HG02798 (cell line): ENCODE measurements at regions not wholly inside any gene's neighbourhood (a gene's known extent, or its start where the extent isn't known, plus 50 kb on each side); places are given as distances from the start of the nearest gene placed in this dataset.
"Not testable (repeated sequence)": the region's sequence is repeated elsewhere in the genome, so short reads cannot be mapped to it uniquely, and the experiment has no call there.

Source experiments
- ATAC-seq: cut with Tn5 transposase; IDR thresholded peaks from one replicate; pipeline ENCODE4 v1.9.1; 2021; ENCODE audit warnings: mild to moderate bottlenecking; ENCODE audit not compliant: unreplicated experiment, poor library complexity

DNA sequence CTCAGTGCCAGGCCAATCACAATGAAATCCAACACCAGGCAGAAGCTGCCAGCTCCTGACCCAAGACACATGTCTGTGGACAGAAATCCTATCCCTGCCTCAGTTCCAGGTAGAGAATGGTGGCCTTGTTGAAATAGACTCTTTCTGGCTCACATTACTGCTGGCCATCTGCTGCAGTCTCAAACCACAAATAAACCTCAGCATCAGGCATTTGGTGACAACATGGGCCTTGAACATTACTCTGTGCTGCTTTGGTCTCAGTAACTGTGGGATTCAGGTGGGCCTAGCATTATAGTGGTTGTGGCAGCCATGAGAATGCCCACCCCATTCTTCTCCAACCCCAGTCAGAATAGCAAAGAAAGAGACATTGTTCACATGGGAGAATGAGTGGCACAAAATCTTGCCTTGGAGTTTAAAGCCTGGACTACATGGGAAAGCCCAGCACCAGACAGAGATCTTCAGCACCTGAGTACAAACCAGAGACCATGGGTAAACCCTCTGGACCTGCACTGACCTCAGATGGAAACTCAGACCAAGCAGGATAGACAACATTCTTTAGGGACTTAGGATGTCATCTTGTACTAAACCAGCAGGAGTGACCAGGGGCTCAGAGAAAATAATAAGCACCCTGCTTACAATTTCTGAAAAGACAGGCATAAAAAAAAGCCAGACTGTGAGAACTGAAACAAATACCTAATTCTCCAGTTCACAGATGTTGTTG, 50.4 kb upstream of the TRAM1L1 start:
- ATAC-seq, result no peak

DNA sequence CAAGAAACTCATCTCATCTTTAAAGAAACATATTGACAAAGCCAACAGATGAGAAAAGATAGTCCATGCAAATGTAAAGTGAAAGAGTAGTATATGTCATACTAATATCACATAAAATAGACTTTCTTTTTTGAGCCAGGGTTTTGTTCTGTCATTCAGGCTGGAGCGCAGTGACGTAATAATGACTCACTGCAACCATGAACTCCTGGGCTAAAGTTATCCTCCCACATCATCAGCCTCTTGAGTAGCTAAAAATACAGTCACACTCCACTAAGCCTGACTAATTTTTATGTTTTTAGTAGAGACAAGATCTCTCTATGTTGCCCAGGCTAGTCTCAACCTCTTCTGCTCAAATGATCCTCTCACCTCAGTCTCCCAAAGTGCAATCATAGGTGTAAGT, 51.8 kb upstream of the TRAM1L1 start:
- ATAC-seq, result no peak

DNA sequence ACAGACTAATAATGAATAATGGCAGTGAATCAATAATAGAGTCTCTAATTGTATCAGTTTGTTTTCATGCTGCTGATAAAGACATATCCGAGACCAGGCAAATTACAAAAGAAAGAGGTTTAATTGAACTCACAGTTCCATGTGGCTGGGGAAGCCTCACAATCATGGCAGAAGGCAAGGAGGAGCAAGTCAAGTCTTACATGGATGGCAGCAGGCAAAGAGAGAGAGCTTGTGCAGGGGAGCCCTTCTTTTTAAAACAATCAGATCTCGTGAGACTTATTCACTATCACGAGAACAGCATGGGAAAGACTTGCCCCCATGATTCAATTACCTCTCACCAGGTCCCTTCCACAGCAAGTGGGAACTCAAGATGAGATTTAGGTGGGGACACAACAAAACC, 53.4 kb upstream of the TRAM1L1 start:
- not testable (repeated sequence) for ATAC-seq

DNA sequence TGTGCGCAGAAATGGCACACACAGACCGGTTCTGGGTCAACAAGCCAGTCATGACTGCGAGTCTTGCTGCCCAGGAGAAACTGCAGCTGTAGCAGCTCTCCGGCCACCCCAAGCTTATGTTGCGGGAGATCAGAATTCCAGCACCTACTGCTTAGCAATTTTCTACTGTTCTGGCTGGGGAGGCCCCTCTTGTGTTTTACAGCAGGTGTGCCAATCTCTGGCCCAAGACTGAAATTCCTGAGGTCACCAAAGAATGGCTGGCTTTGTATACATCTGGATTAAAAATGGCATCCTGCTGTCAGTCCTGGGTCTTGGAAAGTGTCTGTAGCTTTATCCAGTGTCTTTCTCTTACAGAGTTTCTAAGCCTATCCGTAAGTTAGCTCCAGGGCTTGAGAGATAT, 68.9 kb upstream of the TRAM1L1 start:
- no peak for ATAC-seq

DNA sequence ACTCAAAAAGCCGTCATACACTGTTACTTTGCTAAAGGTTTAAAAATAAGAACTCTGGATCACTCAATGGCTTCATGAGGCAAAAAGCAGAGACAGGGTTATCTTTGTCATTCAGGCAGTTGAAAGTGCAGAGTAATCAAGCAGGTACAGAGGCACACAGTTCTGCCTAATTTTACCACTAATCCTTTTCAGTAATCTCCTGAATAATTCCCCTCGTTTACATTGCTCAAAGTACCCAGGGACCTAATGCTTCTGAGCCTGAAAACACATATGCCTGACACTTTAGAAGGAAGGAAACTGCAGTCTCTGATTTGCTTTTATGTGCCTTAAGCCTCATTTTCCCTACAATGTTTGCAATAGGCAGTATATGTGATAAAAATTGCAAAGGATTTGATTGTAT, 71.4 kb upstream of the TRAM1L1 start:
- no peak for ATAC-seq

DNA sequence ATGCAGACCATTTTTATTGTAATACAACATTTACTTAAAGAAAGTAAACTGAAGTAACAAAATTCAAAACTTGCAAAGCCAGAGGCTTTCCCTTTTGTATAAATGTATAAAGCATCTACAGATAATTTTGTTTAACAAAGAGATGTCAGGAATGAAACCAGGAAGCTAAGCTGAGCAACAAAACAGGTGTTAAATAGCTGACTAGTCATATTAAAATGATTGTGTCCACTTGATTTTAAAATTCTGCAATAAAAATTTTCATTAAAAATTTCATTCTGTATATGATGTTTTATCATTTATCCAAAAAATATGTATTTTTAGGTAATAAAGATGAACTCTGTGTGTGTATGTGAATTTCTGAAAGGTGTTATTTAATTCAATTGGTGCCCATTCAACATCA, 72.0 kb upstream of the TRAM1L1 start:
- ATAC-seq, result no peak

DNA sequence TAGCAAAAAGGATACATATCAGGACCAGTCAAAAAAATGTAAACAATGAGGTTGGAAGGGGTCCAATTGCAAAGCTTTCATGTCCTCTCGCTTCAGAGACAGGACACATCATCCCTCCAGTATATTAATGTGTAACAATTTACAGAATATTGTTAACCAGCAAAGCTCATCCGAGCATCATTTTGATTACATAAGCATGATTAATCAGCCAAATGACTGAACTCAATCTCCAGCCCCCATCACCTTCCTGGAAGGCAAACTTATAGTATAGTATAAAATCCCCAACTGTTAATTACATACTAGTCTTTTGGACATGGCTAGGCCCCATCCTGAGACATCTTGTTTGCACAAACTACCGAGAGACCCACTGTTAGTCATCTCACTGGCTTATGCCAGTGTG, 77.6 kb upstream of the TRAM1L1 start:
- ATAC-seq, result no peak

DNA sequence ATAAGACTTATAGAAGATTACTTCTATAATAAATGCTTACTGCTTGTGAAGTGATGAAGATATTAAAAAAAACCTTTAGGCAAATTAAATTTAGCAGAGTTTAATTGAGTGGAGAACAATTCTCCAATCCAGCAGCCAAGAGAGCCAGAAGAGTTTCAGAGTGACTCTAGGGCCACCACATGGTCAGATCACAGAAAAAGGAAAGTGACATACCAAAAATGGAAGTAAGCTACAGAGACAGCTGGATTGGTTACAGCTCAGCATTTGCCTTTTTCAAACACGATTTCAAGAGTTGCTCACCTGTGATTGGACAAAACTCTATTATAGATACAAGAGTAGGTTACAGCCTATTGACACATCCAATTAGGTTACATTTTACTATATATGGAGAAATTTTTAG, 79.0 kb upstream of the TRAM1L1 start:
- ATAC-seq, result peak; percentile 39

DNA sequence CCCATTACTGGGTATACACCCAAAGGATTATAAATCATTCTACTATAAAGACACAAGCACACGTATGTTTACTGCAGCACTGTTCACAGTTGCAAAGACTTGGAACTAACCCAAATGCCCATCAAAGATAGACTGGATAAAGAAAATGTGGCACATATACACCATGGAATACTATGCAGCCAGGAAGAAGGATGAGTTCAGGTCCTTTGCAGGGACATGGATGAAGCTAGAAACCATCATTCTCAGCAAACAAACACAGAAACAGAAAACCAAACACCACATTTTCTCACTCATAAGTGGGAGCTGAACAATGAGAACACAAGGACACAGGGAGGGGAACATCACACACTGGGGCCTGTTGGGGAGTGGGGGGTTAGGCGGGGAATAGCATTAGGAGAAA, 90.0 kb upstream of the TRAM1L1 start:
- ATAC-seq, result not testable (repeated sequence)

DNA sequence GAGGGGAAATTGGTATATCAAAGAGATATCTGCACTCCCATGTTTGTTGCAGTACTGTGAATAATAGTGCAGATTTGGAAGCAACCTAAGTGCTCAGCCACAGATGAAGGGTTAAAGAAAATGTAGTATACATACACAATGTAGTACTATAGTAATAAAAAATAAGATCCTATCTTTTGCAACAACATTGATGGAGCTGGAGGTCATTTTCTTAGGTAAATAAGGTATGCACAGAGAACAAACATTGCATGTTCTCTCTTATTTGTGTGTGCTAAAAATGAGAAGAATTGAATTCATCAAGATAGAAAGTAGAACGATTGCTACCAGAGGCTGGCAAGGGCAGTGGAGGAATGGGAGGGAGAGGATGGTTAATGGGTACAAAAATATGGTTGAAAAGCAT, 117.9 kb upstream of the TRAM1L1 start:
- no peak for ATAC-seq

DNA sequence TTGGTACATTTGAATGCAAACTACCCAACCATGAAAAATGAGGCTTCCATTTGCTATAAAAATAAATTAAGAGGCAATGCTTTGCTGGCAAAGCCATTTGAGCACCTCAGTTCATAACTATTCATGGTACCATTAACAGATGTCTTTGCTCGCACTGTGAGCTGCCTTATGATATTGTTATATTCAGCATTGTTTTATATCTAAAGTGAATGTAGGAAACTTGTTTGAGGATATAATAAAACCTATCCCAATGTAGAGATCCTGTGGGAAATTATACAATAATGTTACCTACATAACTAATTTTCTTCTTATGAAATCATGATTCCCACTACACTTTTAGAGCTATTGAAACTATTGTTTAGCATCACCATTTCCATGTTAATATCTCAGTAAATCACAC, 125.2 kb upstream of the TRAM1L1 start:
- no peak for ATAC-seq

DNA sequence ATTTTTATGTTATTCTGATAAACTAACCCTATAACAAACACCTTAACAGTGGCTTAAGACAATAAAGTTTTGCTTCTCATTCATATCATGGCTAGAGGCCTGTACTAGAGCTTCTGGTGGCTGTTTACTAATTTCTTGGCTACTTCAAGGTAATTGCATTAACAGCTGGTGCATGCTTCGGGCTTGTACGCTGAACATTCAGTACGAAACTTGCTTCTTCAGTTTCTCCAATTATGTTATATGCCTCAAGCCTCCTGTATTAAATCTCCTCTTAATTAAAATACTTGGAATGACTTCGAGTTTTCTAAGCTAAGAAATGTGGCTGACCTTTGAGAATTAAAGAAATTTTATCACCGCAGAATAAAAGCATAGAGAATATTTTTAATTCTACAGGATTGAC, 138.9 kb upstream of the TRAM1L1 start:
- no peak for ATAC-seq

DNA sequence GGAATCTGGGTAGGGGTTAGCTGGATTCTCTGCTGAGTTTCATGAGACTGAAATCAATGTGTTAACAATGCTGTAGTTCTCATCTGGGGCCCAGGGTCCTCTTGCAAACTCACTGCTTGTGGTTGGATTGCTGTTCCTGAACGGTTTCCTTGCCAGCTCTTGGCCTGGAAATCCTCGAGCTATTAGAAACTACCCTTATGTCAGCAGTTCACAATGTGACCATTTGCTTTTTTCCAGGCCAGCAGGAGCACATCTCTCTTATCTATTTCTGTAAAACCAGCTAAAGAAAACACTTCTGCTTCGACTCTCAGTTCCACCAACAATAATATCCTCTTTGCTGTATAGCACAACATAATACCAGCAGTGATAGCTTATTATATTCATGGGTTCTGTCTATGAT, 140.1 kb upstream of the TRAM1L1 start:
- no peak for ATAC-seq

DNA sequence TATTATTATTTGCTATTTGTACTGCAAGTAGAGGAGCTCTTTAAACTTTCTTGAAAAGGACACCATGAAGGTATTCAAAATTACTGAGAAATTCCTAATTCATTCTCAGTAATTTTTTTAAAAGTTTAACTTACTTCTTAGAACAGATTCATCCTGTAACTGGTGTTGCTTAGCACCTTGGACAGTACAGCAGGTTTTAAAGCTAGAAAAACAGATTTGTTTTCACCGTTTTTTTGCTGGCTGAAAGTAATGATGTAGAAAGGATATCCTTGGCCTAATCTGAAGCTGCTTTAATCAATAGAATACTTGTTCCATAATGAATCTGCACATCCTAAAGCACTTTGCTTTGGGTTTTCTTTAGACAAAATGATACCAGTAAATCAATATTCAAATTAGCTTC, 142.5 kb upstream of the TRAM1L1 start:
- no peak for ATAC-seq

DNA sequence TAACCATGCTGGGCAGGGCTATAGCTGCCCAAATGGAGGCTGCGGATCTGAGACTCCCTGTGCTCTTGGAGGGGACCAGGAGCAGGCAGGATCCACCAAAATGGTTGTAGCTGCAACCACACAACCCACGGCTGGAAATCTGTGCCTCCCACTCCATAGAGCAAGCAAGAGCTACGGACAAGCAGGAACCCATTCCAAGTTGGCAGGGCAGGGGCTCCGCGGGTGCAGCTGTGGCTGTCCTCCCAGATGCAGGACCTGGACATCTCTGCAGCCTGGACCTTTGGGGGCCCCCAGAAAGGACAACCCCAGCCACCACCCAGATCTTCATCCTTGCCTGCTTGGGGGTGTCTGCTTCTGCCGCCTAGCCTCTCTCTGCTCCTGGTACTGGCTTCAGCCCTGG, 154.1 kb upstream of the TRAM1L1 start:
- ATAC-seq, result no peak

DNA sequence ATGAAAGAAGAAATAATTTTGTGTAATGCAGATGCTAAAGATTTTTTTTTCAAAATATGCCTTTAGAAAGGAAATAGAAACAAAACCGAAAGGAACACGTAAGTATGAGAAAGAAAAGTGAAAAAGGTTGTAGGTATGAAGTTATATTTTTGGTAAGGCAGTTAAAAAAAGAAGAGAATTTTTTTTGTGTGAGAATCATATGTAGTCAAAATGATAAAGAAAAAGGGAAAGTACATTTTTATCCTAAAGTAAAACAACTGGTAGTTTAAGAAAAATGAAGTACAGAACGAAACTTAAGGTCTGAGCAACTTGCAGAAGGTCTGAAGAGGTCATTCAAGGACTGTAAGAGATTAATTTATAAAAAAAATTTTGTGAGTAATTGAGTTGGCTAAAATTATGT, 164.0 kb upstream of the TRAM1L1 start:
- ATAC-seq, result peak; percentile 86

DNA sequence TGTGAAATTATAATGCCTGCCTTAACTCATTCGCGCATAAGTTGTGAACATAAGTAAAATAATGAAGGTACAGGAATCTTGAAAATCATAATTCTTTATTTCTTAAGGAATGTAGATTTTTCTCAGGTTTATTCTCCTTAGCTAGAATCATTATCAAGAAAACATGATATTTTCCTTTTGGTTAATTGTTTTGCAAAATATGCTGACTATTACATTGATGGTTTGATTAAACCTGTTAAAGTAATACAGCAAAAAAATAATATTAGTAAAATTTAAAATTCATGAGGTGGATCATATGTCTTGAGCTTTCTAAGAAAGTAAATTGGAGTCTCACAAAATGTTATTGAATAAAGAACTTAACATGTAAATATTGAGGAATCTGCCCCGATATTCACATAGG, 178.7 kb upstream of the TRAM1L1 start:
- ATAC-seq, result no peak

DNA sequence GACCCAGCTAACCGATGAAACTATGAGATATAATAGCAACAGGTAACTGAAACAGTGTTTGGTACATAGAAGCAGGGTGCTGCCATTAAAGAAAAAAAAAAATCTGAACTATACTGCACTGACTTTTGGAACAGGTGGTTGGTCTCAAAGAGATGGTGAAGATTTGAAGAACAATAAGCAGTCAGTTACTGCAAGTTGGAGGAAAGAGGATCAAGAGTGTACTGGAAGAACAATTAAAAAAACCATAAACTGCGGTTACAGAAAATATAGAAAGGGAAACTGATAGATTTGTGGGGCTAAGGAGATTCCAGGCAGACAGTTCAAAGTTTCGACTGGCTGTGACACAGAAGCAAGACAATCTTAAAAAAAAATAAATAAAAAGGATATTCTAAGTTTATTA, 181.9 kb upstream of the TRAM1L1 start:
- ATAC-seq, result no peak

DNA sequence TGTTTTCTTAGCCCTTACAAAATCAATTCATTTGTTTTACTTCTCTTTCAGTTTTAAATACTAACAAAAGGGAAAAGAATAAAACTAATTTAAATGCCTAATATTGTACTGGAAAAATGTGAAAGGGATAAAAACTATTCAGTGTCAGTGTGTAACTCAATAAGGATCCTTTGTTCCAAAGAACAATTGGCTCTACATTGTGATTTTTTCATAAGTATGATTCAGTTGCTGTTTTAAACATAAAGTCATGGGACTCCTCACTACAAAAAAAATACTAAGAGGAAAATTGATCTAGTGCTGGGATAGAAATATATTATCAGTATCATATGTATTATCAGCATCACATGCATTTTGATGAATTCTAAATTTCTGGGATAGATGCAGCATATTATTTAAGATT, 199.4 kb upstream of the TRAM1L1 start:
- no peak for ATAC-seq

DNA sequence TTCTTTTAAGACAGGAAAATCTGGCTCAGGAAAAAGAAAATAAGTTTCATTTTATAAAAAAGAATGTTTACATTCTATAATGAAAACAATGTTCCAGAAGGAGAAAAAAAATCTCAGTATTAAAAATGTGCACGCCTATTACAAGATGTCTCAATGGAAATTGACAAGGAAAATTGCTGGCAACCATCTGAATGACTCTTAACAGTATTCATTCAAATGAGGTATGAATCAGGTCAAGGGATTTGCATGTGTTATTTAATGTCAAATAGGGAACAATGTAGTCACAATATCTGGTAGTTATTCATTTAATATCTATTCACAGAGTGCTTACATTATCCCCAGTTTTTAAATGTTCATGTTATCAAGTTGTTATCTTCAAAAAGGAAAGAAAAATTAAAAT, 208.4 kb upstream of the TRAM1L1 start:
- no peak for ATAC-seq

DNA sequence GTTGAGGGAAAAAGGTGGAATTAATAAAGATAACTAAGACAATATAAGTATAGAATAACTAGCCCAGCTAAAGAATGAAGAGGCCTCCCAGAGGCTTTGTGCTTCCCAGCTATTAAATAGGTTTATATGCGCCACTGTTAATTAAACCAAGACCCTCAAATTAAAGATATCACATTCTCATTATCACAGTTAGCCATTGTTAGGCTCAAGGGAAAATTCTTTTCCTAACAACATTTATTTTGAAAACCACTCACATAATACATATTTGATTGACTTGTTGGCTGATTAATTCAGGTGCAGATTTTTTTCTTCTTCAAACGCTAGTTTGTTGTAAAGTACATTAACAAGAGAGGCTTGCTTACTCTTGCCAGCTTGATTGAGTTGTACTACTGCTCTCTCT, 216.8 kb upstream of the TRAM1L1 start:
- no peak for ATAC-seq

DNA sequence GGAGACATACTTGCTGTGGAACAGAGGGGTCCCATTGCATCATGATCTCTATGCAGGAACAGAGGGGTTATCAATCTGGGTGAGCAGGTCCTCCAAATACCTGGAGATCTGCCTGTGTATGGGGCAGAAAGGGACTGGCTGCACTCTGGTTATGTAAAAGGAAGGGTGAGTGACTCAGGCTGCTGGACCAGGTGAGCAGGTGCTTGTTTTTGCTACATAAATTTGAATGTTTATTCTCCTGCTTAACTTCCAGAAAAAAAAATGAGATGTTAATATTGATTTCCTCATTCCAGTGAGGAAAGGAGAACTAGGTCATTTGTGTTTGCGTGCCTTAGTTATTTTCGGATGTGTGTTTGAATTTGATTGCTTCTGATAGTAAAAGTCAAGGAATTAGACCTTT, 225.8 kb upstream of the TRAM1L1 start:
- no peak for ATAC-seq

DNA sequence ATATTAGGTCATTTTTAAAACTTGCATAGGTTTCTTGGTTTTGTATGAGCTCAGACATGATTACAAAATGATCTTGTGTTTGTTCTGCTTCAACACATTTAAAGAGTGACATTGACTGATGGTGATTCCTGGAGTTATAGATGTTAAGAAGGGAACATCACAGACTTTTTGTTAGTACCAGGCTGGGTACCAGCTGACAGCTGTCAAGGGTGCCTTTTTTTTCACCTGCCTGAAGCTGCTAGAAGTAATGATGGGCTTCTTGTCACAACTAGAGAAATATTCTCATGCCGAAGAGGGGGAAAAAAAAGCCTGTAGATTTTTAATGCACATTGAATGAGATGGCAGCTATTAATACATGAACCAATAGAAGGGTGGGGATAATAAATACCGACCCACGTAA, 226.6 kb upstream of the TRAM1L1 start:
- ATAC-seq, result no peak
